Left kidney (tissue), 1 donor: ENCODE measurements at regions not wholly inside any gene's neighbourhood (a gene's known extent, or its start where the extent isn't known, plus 50 kb on each side); places are given as distances from the start of the nearest gene placed in this dataset.

Source experiments
- DNase-seq: peaks from one replicate; pipeline ENCODE4 v3.0.0-alpha.2; 2013

DNA sequence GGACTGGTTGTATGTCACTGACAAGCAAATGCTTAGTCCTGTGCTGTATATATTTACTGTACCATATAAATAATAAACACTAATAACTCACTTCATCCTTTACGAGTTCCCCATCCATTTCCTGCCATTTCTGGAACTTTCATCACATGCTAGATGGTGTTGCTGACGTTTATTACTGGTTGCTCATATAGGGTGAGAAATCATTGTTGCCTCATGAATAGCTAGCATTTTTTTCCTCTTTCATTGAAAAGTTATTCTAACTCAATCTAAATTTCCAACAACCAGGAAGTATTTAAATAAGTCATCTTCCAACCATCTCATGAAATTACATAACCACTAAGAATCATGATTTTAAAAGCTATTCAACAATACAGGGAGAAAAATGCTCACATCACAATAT, 88.6 kb upstream of the RCN1 start:
- DNase-seq = no peak

DNA sequence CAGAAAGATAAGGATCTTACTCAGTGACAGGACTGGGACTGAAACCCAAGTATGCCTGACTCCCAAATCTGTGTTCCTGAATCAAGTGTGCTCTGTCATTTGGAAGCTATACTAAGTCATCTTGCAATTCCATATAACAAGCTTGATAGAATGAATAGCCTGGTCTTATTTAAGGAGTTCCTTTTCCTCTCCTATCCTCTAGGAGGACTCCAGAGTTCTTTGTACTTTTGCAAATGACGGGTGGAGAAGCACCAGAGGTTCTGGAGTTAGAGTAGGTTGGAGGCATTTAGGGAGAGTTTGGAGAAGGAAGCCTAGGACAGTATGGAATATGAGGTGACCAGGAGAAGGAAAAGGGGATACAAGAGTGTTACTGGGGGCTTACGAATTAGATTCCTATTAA, 92.9 kb upstream of the RCN1 start:
- DNase-seq = no peak

DNA sequence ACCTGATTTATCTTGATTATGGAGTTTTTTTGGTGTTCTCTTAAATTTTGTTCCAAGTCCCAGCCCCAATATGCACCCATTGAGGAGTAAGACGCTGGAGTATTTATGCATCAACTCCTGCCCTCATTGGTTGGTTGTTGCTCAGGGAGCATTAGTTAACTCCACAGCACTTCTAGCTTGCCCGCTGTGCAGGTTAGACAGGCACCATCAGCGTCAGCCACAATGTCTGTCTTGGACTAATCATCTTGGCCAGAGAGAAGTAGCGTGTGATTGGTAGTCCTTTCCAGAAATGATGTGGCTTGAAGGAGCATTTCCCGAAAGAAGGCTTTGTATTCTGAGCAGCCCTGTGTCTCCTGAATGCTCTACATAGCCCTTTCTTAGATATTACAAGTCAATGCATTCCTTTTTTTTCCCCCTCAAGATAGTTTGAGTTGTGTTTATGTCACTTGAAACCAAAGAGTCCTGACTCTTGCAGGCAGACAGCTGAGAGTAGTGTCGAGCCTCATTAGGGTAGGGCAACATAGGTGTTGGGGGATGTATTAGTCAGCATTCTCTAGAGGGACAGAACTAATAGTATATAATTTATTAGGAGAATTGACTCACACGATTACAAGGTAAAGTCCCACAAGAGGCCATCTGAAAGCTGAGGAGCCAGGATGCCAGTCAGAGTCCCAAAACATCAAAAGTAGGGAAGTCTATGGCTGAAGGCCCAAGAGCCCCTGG, 94.6 kb upstream of the RCN1 start:
- no peak for DNase-seq

DNA sequence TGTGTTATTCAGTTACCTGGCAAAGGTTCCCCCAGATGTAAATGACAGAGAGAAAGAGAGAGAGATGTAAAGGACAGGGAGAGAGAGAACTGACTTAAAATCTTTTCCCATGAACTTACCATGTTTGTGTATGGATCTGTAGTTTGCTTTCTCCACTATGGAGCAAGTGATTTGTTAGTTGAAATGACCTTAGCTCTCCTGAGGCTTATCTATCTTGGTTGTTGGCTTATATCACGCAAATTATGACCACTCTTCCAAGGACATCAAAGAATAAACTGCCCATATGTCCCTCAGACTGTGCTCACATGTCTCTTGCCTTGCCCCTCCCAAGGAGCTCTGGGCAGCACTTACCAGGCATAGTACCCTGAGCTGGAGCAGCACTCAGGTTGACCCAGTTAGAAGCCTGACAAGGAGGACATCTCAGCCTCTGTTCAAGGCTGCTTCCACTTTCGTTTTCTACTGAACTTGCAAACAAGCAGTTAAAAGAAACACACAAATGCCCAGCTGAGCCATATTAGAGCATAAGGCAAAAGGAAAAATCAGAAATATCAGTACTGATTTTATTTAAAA, 95.3 kb upstream of the RCN1 start:
- DNase-seq = no peak

DNA sequence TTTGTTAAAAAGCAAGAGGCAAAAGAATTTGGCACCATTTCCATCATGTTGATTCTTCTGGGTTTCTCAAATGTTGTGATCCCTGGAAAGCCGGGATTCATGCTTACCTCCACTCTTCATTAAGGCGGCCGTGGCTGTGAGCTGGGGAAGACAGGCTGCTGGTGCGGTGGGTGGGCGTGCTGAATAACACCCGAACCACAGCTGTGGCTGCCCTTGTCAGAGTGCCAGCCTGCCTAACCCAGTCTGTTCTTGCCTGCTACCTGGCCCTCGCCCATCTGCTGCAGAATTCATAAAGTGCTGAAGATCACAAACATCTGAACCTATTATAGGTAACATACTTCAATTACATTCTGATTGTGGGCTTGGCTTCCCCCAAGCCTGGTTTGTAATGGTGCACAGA, 95.8 kb upstream of the RCN1 start:
- DNase-seq = no peak

DNA sequence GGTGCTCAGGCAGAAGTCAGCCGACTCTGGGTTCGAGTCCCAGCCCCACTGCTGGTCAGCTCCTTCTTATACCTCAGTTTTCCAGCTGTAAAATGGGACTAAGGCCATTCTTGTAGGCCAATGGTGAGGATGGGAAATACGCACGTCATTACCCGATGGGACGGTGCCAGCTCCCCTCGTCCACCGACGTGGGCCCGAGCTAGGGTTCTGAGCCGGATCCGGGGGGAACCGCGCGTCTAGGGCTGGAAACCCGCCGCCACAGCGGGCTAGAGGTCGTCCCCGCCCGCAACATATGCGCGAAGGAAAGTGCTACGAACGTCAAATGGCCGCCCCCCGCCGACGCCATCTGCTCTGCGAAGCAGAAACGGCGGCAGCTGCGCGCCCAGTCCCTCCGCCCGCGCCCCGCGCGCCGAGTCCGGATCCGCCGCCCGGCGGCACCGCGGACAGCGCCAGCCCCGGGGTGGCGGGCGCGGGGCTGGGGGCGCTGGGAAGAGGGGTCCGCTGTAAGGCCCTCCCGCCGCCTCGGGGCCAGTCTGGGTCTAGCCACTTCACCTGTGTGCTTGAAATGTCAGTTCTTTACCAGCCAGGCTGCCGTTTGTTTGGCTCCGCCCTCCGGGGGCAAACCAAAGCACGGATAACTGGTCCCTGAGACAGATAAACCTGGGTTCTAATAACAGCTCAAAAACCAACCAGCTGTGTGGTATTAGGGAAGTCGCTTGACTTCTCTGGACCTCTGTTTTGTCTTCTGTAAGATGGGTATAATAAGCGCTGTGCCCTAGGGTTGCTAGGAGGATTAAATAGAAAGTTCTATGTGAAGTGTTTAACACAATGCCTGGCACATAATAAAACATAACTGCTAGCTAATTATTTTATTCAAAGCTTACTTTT, 103.5 kb upstream of the RCN1 start:
- peak; percentile 21 for DNase-seq

DNA sequence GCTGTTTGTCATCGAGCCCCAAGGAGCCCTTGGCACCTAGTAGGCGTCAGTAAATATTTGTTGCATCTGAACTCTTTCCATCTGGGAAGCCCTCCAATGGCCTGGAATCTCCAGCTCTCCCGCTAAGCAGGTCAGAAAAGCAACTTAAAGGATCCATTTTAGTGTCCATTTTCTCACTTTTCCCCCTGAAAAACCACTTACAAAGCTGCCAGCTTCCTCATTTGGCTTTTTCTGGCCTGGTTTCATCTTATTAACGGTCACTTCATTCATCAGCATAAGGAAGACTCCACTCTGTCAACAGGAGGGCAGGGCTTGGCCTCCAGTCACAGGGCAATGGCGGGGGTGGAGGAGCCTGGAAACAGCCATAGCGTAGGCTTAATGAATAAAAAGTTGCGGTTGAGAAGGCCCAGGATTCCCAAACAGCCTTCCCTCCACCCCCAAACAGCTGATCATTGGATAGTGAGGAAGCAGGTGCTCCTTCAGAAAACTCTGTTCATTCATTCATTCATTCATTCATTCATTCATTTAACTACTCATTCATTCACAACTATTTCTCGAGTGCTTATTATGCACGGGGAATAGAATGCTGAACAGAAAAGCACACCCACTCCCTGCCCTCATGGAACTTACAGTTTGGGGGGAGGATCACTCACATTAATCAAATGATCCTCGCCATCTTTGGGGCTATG, 104.5 kb upstream of the RCN1 start:
- no peak for DNase-seq

DNA sequence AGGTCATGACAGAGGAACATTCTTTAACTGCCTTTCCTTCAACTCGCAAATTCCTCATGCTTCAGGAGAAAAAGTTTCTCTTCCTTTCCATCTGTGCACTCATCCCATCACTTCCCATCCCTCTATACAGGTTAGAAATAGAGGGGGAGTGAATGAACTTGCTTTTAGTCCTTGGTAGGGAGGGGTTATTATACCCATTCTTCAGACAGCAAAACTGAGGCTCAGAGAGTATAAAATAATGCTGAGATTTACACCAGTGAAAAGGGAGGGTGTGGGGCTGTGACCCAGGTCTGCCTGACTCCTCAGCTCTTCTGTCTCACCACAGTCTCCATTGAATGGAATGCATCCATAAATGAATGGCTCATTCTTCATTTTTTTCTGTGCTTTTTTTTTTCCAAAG, 109.4 kb upstream of the RCN1 start:
- no peak for DNase-seq

DNA sequence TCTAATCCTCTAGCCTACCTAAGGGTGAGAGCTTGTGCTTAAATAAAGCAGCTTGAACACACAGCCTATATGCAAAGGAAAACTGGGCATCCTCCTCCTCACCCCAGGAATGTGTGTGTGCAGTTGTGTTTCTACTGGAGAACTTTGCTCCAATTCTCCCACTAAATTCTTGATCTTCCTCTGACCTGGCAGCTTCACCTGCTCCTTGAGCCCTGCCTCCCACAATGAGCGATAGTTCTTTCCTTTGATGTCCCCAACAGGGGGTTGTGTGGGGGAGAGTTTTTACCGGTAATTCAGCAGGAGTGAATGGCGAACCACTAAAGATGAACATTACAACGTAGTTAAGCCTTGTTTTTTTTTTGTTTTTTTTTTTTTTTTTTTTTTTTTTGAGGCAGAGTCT, 113.5 kb upstream of the RCN1 start:
- no peak for DNase-seq

DNA sequence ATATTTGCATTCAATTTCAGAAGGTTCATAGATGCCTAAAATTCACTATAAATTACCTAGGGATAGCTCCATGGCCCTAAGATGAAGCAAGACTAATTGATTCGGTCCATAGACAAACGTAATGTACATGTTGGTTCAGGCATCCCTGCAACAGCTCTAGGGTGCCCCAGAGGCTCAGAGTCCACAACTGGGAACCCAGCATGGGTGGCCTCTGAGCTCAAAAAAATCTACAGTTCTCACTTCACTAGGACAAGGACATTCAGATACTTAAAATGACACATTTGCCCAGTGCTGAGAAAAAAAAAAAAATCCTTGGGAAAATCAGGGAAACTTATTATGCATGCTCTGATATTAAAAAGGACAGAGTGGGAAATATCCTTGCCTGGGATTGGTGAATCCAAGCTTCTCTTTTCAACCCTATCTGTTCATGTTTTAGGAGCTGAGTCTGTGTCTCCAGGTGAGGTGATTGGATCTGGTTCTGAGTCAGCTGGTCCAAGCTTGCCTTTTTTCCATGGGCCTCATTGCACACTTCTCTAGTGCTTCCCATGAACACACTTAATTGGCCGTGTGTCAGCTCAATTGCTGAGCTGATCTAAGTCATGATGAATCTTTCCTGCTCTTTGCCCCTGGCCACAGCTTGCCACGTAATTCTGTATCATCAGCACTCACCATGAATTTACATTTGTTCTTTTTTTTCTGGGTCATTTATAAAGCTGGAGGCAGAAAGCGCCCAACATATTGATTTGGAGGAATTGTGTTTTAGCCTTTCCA, 116.3 kb upstream of the RCN1 start:
- no peak for DNase-seq

DNA sequence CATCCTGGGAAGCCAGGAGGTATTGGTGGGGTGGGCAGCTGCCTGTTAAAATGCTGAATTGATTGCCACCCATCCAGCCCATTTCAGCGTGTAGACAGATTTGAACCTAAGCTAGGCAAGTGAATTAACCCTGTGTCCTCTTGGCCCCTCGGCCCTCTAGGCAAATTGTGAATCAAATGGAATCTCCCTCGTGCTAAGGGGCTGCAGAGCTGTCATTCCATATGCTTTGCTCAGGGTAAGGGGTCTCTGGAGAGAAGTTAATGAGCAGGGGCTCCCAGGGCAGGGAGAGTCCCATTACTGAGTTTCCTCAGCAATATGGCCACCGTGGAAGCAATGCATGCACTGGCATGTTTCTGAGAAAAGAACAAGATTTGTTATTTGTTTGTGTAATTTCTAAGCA, 117.7 kb upstream of the RCN1 start:
- no peak for DNase-seq

DNA sequence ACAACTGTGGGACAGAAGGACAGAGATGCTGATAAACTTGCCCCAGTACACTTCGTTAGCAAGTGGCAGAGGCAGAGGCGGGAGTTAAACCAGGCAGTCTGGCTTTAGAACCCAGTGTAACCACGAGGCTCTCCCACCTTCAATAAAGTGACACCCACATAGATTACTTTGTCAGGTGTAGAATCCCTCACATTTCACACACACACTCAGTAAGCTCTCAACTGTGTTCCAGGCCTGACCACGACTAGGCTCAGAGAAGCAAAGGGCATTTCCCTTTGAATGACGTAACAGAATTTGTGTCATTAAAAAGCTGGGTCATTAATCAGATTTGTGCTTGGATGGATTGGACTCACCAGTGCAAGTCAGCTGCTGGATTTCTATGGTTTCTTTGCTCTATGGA, 118.3 kb upstream of the RCN1 start:
- no peak for DNase-seq

DNA sequence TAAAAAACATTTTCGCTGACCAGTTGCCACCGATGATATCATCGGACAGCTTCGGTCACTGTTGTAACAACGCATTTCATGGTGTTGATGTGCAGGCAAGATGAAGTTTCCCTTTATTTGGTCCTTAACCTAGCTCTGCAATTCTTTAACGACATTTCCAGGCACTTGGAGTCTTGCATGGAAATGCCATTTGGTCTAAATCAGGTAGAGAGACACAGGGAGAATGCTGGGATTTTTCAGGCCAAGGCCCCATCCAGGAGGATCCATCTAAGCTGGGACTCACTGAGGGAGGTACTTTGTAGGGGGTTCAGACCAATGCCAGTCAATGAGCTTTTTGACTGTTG, 121.5 kb upstream of the RCN1 start:
- DNase-seq = no peak

DNA sequence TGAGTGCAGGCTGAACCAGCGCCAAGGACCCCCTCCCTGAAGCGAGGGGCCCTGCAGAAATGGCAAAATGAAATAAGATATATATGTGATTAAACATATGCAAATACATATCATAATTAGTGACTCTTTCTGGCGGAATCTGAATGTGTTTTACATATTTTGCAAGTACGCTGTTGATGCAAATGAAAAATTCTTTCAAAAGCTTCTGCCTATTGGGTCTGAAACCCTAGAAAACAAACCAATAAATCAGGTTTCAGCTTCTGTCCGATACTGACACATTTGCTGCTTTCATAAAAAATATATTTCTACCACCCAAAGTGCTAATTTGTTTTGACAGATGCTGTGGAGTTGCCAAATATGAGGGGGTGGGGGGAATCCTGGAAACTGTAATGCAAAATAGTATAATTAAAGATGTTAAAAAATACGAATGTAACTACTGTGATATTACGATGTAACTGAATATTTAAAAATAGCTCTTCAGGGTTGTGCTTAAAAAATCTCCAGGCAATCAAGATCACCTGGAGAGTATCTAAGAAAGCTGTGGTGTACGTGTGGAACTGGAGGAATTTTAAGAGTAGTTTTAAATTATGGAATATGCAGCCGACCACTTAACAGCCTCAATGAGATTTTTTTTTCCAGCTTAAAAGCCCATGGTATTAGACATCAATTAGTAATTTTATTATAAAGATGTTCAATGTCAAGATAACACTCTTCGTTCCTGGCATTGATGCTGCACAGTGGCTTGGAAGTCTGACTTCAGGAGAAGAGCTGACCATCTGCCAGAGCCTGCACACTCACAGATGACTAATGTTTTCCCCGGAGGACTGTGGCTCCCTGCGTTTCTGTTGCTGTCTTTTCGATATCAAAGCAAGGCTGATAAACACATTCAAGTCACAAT, 122.2 kb upstream of the RCN1 start:
- DNase-seq = no peak

DNA sequence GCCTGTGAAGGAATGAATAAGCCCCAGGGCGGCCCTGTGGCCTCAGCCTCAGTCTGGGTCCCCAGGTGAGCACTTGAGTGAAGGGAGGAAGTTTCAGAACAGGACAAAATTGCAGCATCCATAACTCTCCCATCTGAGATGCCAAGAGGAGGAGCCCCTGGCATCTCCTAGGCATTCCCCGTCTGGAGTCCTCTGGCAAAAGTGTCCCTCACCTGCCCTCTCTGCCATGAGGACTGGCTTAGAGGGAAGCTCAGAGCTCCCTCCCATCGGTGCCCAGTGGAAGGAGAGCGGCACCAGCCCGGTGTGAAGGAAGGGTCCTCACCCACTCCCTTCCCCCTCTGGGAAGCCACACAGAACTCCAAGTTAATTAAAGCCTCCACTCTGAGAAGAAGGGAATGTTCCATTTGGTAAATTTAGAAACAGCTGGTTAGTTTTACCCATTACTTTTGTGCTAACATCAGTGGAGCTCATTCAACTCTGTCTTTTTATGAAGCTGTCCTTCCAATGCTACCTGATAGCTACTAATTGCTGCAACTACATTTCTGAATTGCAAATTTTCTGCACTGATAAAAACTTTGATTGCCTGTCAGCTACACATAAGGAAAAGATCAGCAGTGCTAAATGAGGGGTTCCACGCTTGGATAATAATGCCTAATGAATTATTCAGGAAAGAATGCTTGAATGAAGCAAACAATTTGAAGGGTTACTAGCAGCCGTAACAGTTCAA, 123.3 kb upstream of the RCN1 start:
- DNase-seq = peak; percentile 13

DNA sequence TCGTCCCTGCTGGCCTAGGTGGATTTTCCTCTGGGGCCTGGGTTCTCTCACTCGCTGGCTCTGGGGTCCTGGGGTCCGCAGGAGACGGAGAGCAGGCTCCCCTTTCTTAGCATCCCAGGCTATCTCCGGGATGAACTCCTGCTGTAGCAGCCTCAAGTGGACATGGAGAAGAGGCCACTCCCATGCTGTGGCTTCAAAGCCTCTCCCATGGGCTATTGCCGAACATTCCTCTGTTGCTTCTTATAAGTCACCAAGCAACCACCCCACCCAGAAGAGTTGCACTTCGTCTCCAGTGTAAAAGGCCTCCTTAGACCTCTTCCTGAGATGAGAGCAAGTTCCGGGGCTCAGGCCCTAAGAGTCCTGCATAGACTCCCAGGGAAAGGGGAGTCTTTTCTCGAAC, 124.0 kb upstream of the RCN1 start:
- no peak for DNase-seq

DNA sequence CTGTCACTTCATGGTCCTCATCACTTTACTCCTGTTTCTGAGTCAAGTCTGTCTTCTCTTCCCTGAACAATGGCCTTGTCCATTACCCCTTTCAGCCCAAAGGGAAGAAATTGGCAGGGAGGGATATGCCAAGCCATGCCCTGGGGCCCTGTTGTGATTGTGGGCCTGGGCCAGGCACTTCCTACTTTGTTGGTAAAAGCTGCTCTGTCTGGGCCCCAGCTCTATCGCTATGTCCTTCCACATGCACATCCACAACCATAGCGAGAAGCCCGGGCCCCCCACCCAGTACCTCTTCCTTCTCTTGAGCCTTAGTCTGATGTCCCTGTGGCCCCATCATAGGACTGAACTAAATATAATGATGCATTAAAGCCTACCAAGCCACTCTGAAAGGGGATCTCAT, 126.7 kb upstream of the RCN1 start:
- no peak for DNase-seq

DNA sequence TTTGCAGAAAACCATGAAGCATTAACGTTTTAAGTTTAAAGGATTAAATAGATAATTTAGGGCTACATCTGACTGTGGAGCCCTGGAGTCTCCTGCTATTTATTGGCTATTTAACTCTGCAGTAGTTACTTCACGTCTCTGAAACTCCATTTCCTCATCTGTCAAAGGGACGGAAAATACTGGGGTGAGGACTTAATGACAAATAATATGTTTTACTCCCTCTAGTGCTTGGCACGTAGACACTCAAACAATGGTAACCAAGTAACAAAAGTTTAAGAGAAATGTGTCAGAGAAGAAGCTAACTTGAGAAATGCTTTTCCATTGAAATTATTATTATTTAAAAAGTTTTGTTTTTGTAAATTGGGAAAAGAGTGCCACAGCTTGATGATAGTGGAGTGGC, 130.7 kb upstream of the RCN1 start:
- no peak for DNase-seq

DNA sequence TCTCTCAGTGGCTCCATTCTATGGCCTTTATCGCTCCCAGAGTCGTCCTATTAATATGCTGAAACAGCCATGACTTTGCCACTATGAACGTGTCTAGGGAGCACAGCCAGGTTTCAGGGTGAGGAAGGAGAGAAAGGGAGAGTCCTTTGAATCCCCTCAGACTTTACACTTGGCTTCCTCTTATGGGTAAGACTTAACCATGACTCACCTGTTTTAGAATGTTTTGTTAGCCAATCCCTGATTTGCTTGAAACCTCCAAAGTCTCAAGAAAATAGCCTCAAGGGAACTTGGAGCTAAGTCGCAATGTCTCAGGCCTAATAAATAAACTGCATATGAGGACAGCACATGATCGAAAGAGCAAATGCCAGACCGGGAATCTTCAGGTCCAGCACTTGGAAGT, 131.2 kb upstream of the RCN1 start:
- DNase-seq = no peak

DNA sequence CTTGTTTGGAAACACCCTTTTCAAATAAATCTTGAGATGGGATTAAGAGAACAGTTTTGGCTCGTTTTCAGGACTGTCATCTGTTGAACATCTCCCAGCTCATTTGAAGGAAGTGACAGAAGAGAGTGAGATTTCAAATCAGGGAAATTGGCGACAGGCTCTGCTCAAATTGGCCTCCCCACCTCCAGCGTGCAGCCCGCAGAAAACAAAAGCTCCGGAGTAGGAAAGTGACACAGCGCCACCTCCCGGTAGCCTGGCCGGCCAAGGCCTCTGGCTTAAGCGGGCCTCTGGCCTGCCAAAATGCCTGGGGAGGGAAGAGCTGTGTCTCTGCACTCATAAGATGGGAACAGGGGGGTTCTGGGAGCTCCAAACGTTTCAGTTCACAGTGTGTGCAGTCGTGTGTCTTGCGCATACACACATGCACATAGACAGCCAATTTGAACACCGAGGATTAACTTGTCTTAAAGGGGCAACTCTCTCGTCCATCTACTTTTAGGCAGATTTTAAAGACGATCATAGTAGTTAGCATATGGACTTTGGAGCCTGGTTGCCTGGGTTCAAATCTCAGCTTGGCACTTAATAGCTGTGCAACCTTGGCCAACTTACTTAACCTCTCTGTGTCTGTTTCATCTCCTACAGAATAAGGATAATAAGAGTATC, 132.7 kb upstream of the RCN1 start:
- peak; percentile 28 for DNase-seq
